HG02798 (cell line): ENCODE measurements at regions not wholly inside any gene's neighbourhood (a gene's known extent, or its start where the extent isn't known, plus 50 kb on each side); places are given as distances from the start of the nearest gene placed in this dataset.

Source experiments
- ATAC-seq: cut with Tn5 transposase; IDR thresholded peaks from one replicate; pipeline ENCODE4 v1.9.1; 2021; ENCODE audit warnings: mild to moderate bottlenecking; ENCODE audit not compliant: unreplicated experiment, poor library complexity

GRCh38 chrX:110430293-110431076, 71.8 kb downstream of the RTL9 start:
- ATAC-seq = no peak

- ATAC-seq = no peak
Observed at GRCh38 chrX:110432091-110432905, 73.7 kb downstream of the RTL9 start.

GRCh38 chrX:110432906-110433215, 74.2 kb downstream of the RTL9 start:
- no peak for ATAC-seq

GRCh38 chrX:110435196-110435595, 76.5 kb downstream of the RTL9 start:
- no peak for ATAC-seq

- ATAC-seq = no peak
Observed at GRCh38 chrX:110436523-110436922, 77.9 kb downstream of the RTL9 start.

- no peak for ATAC-seq
Observed at GRCh38 chrX:110437686-110438085, 79.0 kb downstream of the RTL9 start.

GRCh38 chrX:110440016-110440805, 81.6 kb downstream of the RTL9 start:
- ATAC-seq = no peak

- ATAC-seq = peak; percentile 85
Observed at GRCh38 chrX:110442635-110443034, 84.0 kb downstream of the RTL9 start.

- no peak for ATAC-seq
Observed at GRCh38 chrX:110444996-110445395, 86.3 kb downstream of the RTL9 start.

GRCh38 chrX:110448459-110448858, 89.8 kb downstream of the RTL9 start:
- ATAC-seq = no peak

GRCh38 chrX:110449312-110449711, 90.7 kb downstream of the RTL9 start:
- ATAC-seq = no peak

- ATAC-seq = peak; percentile 85
Observed at GRCh38 chrX:110450050-110450449, 91.4 kb downstream of the RTL9 start.

- ATAC-seq = no peak
Observed at GRCh38 chrX:110454336-110454735, 95.7 kb downstream of the RTL9 start.

- no peak for ATAC-seq
Observed at GRCh38 chrX:110462957-110463356, 104.3 kb downstream of the RTL9 start.

- ATAC-seq = no peak
Observed at GRCh38 chrX:110466790-110467189, 108.1 kb downstream of the RTL9 start.

GRCh38 chrX:110472265-110472664, 113.6 kb downstream of the RTL9 start:
- ATAC-seq = no peak

- ATAC-seq = no peak
Observed at GRCh38 chrX:110477593-110478228, 119.1 kb downstream of the RTL9 start.

- no peak for ATAC-seq
Observed at GRCh38 chrX:110491846-110492620, 133.4 kb downstream of the RTL9 start.

GRCh38 chrX:110504947-110505346, 146.3 kb downstream of the RTL9 start:
- ATAC-seq = no peak
